Mesenchymal stem cell (in vitro differentiated cells and primary cell): ENCODE measurements at regions not wholly inside any gene's neighbourhood (a gene's known extent, or its start where the extent isn't known, plus 50 kb on each side); places are given as distances from the start of the nearest gene placed in this dataset.

ENCODE experiments used
- DNase-seq: peaks from one replicate; pipeline ENCODE4 v3.0.0-alpha.2; 2013
- H2AFZ ChIP-seq: one replicate; pipeline ENCODE4 v1.6.1; 2013; ENCODE audit warnings: low read depth, mild to moderate bottlenecking, control low read depth, inconsistent platforms, low read length, moderate library complexity
- H2AK5ac ChIP-seq: 2 replicates; pipeline ENCODE4 v1.6.1; 2013; ENCODE audit warnings: low read length, moderate library complexity, mild to moderate bottlenecking, inconsistent platforms; ENCODE audit not compliant: severe bottlenecking
- H2BK120ac ChIP-seq: one replicate; pipeline ENCODE4 v1.6.1; 2013; ENCODE audit warnings: low read depth, mild to moderate bottlenecking, inconsistent platforms, low read length, moderate library complexity
- H2BK12ac ChIP-seq, 2 experiments: one replicate each; pipeline ENCODE4 v1.6.1; 2013; ENCODE audit warnings: inconsistent platforms in 2 of 2, low read length in 2 of 2, mild to moderate bottlenecking in 2 of 2, moderate library complexity in 2 of 2, control low read depth in 1 of 2
- H2BK15ac ChIP-seq: one replicate; pipeline ENCODE4 v1.6.1; 2013; ENCODE audit warnings: mild to moderate bottlenecking, low read depth, inconsistent platforms; ENCODE audit not compliant: poor library complexity, severe bottlenecking
- H2BK5ac ChIP-seq: 2 replicates; pipeline ENCODE4 v1.6.1; 2013; ENCODE audit warnings: low read depth, mild to moderate bottlenecking, low read length, control low read depth, inconsistent platforms; ENCODE audit not compliant: poor library complexity, severe bottlenecking
- H3K14ac ChIP-seq, 2 experiments: one replicate each; pipeline ENCODE4 v1.6.1; 2013; ENCODE audit warnings: inconsistent platforms in 2 of 2, low read length in 2 of 2, control low read depth in 1 of 2, mild to moderate bottlenecking in 1 of 2, moderate library complexity in 1 of 2
- H3K18ac ChIP-seq, 2 experiments: one replicate each; pipeline ENCODE4 v1.6.1; 2013; ENCODE audit warnings: inconsistent platforms in 2 of 2, low read length in 2 of 2, control low read depth in 1 of 2, low read depth in 1 of 2, mild to moderate bottlenecking in 1 of 2
- H3K23ac ChIP-seq, 2 experiments: one replicate each; pipeline ENCODE4 v1.6.1; 2013; ENCODE audit warnings: inconsistent platforms in 2 of 2, low read length in 2 of 2, mild to moderate bottlenecking in 2 of 2, moderate library complexity in 2 of 2, control low read depth in 1 of 2
- H3K27ac ChIP-seq: 2 replicates; pipeline ENCODE4 v1.5.1; 2013; ENCODE audit warnings: mild to moderate bottlenecking, moderate library complexity, low read length, control low read depth, inconsistent platforms; ENCODE audit not compliant: poor library complexity, severe bottlenecking
- H3K27me3 ChIP-seq, 2 experiments: 2 replicates each; pipeline versions ENCODE4 v1.6.1 to v1.7.0; 2013; ENCODE audit warnings: low read length in 2 of 2, mild to moderate bottlenecking in 2 of 2, moderate library complexity in 2 of 2, control low read depth in 1 of 2, inconsistent platforms in 1 of 2; ENCODE audit not compliant: control insufficient read depth in 1 of 2, insufficient read depth in 1 of 2
- H3K36me3 ChIP-seq, 2 experiments: 2 replicates each; pipeline versions ENCODE4 v1.6.1 to v1.7.0; 2013; ENCODE audit warnings: low read length in 2 of 2, control low read depth in 1 of 2, inconsistent platforms in 1 of 2, low read depth in 1 of 2, mild to moderate bottlenecking in 1 of 2; ENCODE audit not compliant: insufficient read depth in 2 of 2, control insufficient read depth in 1 of 2
- H3K4ac ChIP-seq, 2 experiments: one replicate each; pipeline ENCODE4 v1.6.1; 2013; ENCODE audit warnings: inconsistent platforms in 2 of 2, low read length in 2 of 2, mild to moderate bottlenecking in 2 of 2, moderate library complexity in 2 of 2, control low read depth in 1 of 2, low read depth in 1 of 2
- H3K4me1 ChIP-seq: 2 replicates; pipeline ENCODE4 v1.6.1; 2013; ENCODE audit warnings: low read depth, low read length, control low read depth; ENCODE audit not compliant: control insufficient read depth, insufficient read depth
- H3K4me2 ChIP-seq: 2 replicates; pipeline ENCODE4 v1.6.1; 2013; ENCODE audit warnings: low read length, mild to moderate bottlenecking, inconsistent platforms; ENCODE audit not compliant: poor library complexity, severe bottlenecking
- H3K4me3 ChIP-seq, 2 experiments: 2 replicates each; pipeline versions ENCODE4 v1.5.1 to v1.7.0; 2013; ENCODE audit warnings: low read length in 2 of 2, mild to moderate bottlenecking in 2 of 2, control low read depth in 1 of 2, low read depth in 1 of 2; ENCODE audit not compliant: insufficient read depth in 1 of 2
- H3K79me1 ChIP-seq: replicated peaks from 2 replicates; pipeline ENCODE4 v1.6.1; 2013; ENCODE audit warnings: mild to moderate bottlenecking, control low read depth, low read length, inconsistent platforms; ENCODE audit not compliant: poor library complexity, severe bottlenecking
- H3K9ac ChIP-seq: 2 replicates; pipeline ENCODE4 v1.7.0; 2013; ENCODE audit warnings: mild to moderate bottlenecking, low read length, moderate library complexity
- H3K9me3 ChIP-seq: 2 replicates; pipeline ENCODE4 v1.7.0; 2013; ENCODE audit warnings: mild to moderate bottlenecking, low read length; ENCODE audit not compliant: control insufficient read depth
- H4K8ac ChIP-seq: one replicate; pipeline ENCODE4 v1.6.1; 2013; ENCODE audit warnings: inconsistent platforms, mild to moderate bottlenecking, low read length, moderate library complexity
- H4K91ac ChIP-seq: one replicate; pipeline ENCODE4 v1.6.1; 2013; ENCODE audit warnings: mild to moderate bottlenecking, low read length, inconsistent platforms
- WGBS: methylation state at CpG from one replicate; pipeline ENCODE4 v1.1.7; 2013; ENCODE audit warnings: mixed read lengths; 5-methylcytosine and 5-hydroxymethylcytosine counted together

- Histone ChIP-seq H3K4me3 (no peak overlapping the region), H3K4me2 (no peak overlapping the region), H2BK120ac (no peak overlapping the region), H3K9ac (no peak overlapping the region), H3K18ac (no peak overlapping the region), H2BK5ac (no peak overlapping the region), H4K8ac (no peak overlapping the region), H3K36me3 (no peaks in the 10 kb centered on the region), H2AFZ (no peak overlapping the region), H3K23ac (no peak overlapping the region), H3K14ac (no peak overlapping the region), H2AK5ac (no peak overlapping the region), H3K27me3 (peaks cover 0 to 10% of the 10 kb centered on the region in 2 experiments), H2BK12ac (no peak overlapping the region), H3K27ac (no peak overlapping the region), H3K9me3 (no peaks in the 10 kb centered on the region), H4K91ac (no peak overlapping the region), H3K4me1 (no peaks in the 10 kb centered on the region), H3K79me1 (no peaks in the 10 kb centered on the region), H3K4ac (no peak overlapping the region), H2BK15ac (no peak overlapping the region)
- DNase-seq = no peak
- 83% methylated on average over 26 of the region's 26 CpGs for WGBS
Measured at GRCh38 chr22:49087716-49088601, 739.7 kb downstream of the BRD1 start.

DNA sequence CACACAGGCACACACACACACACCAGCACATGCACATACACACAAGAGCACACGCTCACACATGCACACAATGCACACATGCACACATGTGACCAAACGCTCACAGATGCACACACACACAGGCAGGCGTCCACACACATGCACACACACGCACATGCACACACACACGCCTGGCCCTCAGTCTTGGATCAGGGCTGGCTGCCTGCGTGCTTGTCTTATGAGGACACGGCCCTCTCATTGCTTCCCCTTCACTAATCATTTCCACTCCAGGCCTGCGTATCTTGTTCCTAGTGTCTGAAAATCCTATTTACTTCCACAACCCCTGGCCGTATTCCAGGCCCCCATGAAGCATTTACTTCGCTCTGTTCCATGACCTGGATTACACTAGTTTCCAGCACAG is 740.5 kb downstream of the BRD1 start:
- WGBS = 83% methylated on average over 10 of the region's 10 CpGs
- H3K9ac ChIP-seq = no peak overlapping the region
- H3K23ac ChIP-seq = no peak overlapping the region
- no peak for DNase-seq
- no peak overlapping the region for H3K4me3 ChIP-seq
- H3K27me3 ChIP-seq = peaks cover 0 to 10% of the 10 kb centered on the region in 2 experiments
- no peaks in the 10 kb centered on the region for H3K9me3 ChIP-seq
- H3K79me1 ChIP-seq = no peaks in the 10 kb centered on the region
- H3K4ac ChIP-seq = no peak overlapping the region
- H3K36me3 ChIP-seq = no peaks in the 10 kb centered on the region
- H2BK120ac ChIP-seq = no peak overlapping the region
- no peak overlapping the region for H3K4me2 ChIP-seq
- no peak overlapping the region for H4K8ac ChIP-seq
- no peak overlapping the region for H2BK5ac ChIP-seq
- no peak overlapping the region for H2BK12ac ChIP-seq
- H2BK15ac ChIP-seq = no peak overlapping the region
- H3K14ac ChIP-seq = no peak overlapping the region
- H3K4me1 ChIP-seq = no peaks in the 10 kb centered on the region
- no peak overlapping the region for H2AK5ac ChIP-seq
- no peak overlapping the region for H4K91ac ChIP-seq
- H2AFZ ChIP-seq = no peak overlapping the region
- H3K27ac ChIP-seq = no peak overlapping the region
- H3K18ac ChIP-seq = no peak overlapping the region

DNA sequence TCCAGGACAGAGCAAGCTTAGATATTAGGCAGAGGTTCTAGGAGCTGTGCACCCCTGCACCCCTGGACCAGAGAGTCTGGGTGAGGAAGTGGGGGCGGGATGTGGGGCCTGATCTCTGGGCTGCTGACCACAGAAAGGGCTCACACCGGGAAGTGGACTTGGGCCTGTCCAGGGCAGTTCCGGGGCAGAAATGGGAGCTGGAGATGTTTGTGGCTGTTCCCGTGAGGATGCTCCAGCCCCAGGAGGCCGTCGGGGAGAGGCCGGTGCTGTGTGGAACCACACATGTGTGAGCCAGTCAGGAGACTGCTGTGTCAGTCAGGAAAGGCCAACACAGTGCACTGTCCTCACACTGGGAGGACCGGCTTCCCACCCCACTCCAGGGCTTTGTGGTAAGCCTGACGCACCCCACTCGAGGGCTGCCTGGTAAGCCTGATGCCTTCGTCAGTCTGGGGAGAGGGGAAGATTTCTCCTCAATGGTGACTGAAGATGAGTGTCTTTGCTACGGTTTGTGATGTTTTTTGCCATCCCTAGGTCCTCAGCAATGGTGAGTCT is 741.0 kb downstream of the BRD1 start:
- Histone ChIP-seq H3K4ac (no peak overlapping the region), H2AFZ (no peak overlapping the region), H3K4me1 (no peaks in the 10 kb centered on the region), H3K23ac (no peak overlapping the region), H3K27ac (no peak overlapping the region), H3K4me2 (no peak overlapping the region), H3K9ac (no peak overlapping the region), H2BK15ac (no peak overlapping the region), H3K4me3 (no peak overlapping the region), H3K9me3 (no peaks in the 10 kb centered on the region), H3K18ac (no peak overlapping the region), H3K79me1 (no peaks in the 10 kb centered on the region), H2BK12ac (no peak overlapping the region), H4K8ac (no peak overlapping the region), H3K36me3 (no peaks in the 10 kb centered on the region), H2BK120ac (no peak overlapping the region), H3K14ac (no peak overlapping the region), H3K27me3 (peaks cover 0 to 13% of the 10 kb centered on the region in 2 experiments), H2BK5ac (no peak overlapping the region), H2AK5ac (no peak overlapping the region), H4K91ac (no peak overlapping the region)
- WGBS = 86% methylated on average over 9 of the region's 12 CpGs
- DNase-seq = no peak

DNA sequence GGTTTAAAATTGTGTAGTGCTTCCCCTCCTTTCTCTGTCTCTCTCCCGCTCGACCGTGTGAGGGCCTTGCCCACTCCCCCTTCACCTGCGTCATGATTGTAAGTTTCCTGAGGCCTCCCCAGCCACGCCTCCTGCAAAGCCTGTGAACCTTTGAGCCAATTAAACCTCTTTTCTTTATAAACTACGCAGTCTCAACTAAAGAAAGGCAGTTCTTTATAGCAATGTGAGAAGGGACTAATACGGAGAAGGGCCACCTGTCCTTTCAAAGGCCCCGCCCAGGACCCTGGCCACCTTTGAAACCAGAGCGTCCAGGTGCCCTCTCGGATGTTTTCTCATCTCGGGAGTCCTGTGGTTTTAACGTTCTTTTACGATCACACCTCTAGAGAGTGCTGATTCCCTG is 741.5 kb downstream of the BRD1 start:
- Histone ChIP-seq H3K27me3 (peaks cover 0 to 13% of the 10 kb centered on the region in 2 experiments), H4K91ac (no peak overlapping the region), H2BK120ac (no peak overlapping the region), H2BK5ac (no peak overlapping the region), H3K4me2 (no peak overlapping the region), H2AFZ (no peak overlapping the region), H2BK12ac (no peak overlapping the region), H3K4me1 (no peaks in the 10 kb centered on the region), H2AK5ac (no peak overlapping the region), H3K9ac (no peak overlapping the region), H3K79me1 (no peaks in the 10 kb centered on the region), H3K36me3 (no peaks in the 10 kb centered on the region), H3K4me3 (no peak overlapping the region), H4K8ac (no peak overlapping the region), H3K18ac (no peak overlapping the region), H3K27ac (no peak overlapping the region), H3K9me3 (no peaks in the 10 kb centered on the region), H2BK15ac (no peak overlapping the region), H3K23ac (no peak overlapping the region), H3K14ac (no peak overlapping the region), H3K4ac (no peak overlapping the region)
- no peak for DNase-seq
- WGBS = 57% methylated on average over 13 of the region's 13 CpGs
